ENCODE measurements at regions not wholly inside any gene's neighbourhood (a gene's known extent, or its start where the extent isn't known, plus 50 kb on each side); places are given as distances from the start of the nearest gene placed in this dataset.

DNA sequence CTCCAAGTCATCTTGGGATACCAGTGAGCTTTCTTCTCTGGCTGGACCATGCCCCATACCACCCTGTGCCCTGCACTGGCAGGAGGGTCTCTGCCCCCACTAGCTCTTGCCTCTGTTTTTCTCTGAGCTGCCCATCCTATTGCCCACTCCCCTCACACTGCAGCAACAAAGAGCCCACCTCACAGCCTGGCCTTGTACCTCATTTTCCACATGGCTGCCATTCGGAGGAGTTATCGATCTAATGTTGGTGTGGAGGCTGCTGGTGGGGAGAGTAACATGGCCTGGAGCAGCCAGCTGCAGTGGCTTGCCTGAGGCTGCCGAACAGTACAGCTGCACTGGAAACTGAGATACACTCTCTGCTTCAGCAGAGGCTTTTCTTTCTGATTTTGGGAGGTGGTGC is 65.7 kb upstream of the AGBL1 start:
- DNase-seq (ENCODE audit: insufficient read length), result no peak
- TF ChIP-seq POLR2A (IDR thresholded peaks at IDR 0.05; ENCODE audit: low read depth, low read length) (no peak), POLR2AphosphoS5 (IDR thresholded peaks at IDR 0.05; ENCODE audit: low read depth, low read length) (no peak), TAF1 (IDR thresholded peaks at IDR 0.05; ENCODE audit: borderline replicate concordance, low read depth, low read length) (no peak)
- no peak for FAIRE-seq

DNA sequence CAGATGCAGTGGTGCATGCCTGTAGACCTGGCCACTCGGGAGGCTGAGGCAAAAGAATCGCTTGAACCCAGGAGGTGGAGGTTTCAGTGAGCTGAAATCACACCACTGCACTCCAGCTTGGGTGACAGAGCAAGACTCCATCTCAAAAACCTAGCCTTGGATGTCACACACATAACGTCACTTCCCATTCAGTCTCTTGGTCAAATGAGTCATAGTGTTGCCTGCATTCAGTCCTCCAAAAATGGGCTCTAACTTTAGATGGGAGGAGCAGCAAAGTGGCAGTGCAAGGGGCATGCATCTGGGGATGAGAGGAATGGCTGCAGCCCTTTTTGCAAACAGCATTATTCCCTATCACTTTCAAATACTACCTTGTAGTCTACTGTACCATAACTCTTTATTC is 62.9 kb upstream of the AGBL1 start:
- no peak for TF ChIP-seq POLR2AphosphoS5 (IDR thresholded peaks at IDR 0.05; ENCODE audit: low read depth, low read length)
- TF ChIP-seq POLR2A (IDR thresholded peaks at IDR 0.05; ENCODE audit: low read depth, low read length), result no peak
- TF ChIP-seq TAF1 (IDR thresholded peaks at IDR 0.05; ENCODE audit: borderline replicate concordance, low read depth, low read length), result no peak
- DNase-seq (ENCODE audit: insufficient read length), result no peak
- no peak for FAIRE-seq

GRCh38 chr15:86018679-86019078 is 61.0 kb upstream of the AGBL1 start:
- TF ChIP-seq POLR2A (IDR thresholded peaks at IDR 0.05; ENCODE audit: low read depth, low read length), result no peak
- no peak for TF ChIP-seq POLR2AphosphoS5 (IDR thresholded peaks at IDR 0.05; ENCODE audit: low read depth, low read length)
- TF ChIP-seq TAF1 (IDR thresholded peaks at IDR 0.05; ENCODE audit: borderline replicate concordance, low read depth, low read length), result no peak
- DNase-seq (ENCODE audit: insufficient read length) (no peak), FAIRE-seq (no peak)

DNA sequence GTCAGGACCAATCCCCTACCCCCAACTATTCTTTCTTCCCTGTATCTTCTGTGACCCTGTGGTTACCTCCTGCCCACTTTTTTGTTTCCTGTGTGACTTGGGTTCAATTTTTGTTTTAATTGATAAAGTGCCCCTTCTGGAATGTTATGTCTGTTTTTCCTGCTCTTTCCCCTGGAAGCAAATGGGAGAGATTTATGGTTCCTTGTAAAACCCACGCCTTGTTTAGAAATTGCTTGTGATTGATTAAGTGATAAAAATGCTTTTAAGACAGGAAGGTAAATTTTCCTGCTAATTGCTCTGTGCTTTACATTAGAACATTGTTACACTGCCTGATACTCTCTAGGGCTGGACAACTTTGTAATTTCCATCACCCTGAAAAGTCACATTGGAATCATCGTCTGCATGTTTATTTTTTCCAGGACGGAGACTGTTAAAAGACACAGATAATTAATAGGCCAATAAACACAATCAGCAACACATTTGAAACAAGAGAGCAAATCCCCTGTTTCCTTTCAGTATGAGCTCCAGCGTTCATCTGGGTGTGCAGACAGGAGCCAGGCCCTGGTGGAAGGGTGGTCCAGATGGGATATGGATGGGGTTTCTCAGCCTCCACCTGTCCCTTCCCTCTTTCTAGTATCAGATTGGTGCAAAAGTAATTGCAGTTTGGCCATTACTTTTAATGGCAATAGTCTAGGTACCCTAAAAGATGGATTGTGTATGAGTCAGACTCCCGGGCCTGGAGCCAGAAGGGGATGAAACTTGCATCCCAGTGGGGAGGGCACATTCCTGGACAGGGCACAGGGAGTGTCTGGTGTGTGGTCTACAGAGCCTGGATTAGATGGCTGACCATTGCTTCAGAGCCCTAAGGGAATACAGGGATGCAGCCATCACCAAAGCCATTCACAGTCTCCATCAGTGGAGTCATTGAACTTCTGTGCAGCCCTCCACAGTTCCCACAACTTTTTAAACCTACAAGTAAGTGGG is 58.1 kb upstream of the AGBL1 start:
- FAIRE-seq, result no peak
- TF ChIP-seq POLR2AphosphoS5 (IDR thresholded peaks at IDR 0.05; ENCODE audit: low read depth, low read length) (no peak), TAF1 (IDR thresholded peaks at IDR 0.05; ENCODE audit: borderline replicate concordance, low read depth, low read length) (no peak), POLR2A (IDR thresholded peaks at IDR 0.05; ENCODE audit: low read depth, low read length) (no peak)
- no peak for DNase-seq (ENCODE audit: insufficient read length)

GRCh38 chr15:86028961-86029360 is 50.7 kb upstream of the AGBL1 start:
- TF ChIP-seq POLR2AphosphoS5 (IDR thresholded peaks at IDR 0.05; ENCODE audit: low read depth, low read length) (no peak), TAF1 (IDR thresholded peaks at IDR 0.05; ENCODE audit: borderline replicate concordance, low read depth, low read length) (no peak), POLR2A (IDR thresholded peaks at IDR 0.05; ENCODE audit: low read depth, low read length) (no peak)
- FAIRE-seq (no peak), DNase-seq (ENCODE audit: insufficient read length) (no peak)

All from GM12892 (cell line).